GM18870 (cell line): ENCODE measurements at regions not wholly inside any gene's neighbourhood (a gene's known extent, or its start where the extent isn't known, plus 50 kb on each side); places are given as distances from the start of the nearest gene placed in this dataset.

Experiments used
- ATAC-seq: cut with Tn5 transposase; IDR thresholded peaks from one replicate; pipeline ENCODE4 v1.9.1; 2021; ENCODE audit warnings: moderate library complexity; ENCODE audit not compliant: unreplicated experiment

DNA sequence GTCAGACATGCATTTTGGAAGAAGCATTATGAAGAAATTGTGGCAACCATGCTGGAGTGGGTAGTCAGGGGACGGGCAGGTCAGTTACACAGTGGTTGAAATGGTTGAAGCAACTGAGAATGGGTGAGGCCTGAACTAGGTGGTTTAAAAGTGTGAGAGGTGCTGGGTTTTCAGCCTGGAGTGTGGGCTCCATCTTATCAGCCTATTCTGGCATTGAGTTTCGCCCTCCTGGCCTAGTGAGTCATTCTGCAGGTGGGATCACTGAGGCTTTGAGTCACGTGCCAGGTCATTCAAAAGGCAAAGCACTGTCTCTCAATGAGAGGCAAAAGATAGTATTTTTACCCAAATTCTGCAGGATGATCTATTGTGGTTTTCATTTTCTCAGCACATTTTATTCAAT is 181.9 kb upstream of the CHD6 start:
- no peak for ATAC-seq

DNA sequence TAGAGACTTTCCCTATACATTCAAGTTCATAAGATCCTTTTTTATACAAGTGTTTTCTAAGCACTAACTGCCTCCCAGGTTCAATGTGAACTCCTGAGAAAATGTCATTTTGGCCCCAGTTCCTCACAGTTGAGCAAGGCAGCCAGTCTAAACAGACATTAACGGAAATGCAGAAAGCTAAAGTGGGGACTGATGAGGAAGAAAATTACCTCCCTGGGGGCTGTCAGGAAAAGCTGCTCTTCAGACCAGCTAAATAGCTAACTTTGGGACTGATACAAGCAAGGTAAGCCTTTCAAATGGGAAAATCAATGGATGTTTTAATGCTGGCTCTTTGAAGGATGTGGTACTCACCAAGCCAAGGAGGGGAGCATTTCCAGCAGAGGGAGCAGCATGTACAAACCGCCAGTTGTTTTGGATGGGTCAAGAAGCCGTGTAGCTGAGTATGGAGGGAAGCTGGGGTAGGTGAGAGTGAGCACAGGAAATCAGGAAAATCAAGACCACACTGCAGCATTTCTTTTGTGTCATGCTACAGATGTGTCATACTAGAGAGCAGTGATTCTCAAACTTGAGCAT is 180.8 kb upstream of the CHD6 start:
- no peak for ATAC-seq

GRCh38 chr20:41786158-41786557 is 168.0 kb upstream of the CHD6 start:
- no peak for ATAC-seq

GRCh38 chr20:41784209-41784958 is 166.2 kb upstream of the CHD6 start:
- ATAC-seq = no peak

- no peak for ATAC-seq
Measured at GRCh38 chr20:41783423-41784208, 165.4 kb upstream of the CHD6 start.

DNA sequence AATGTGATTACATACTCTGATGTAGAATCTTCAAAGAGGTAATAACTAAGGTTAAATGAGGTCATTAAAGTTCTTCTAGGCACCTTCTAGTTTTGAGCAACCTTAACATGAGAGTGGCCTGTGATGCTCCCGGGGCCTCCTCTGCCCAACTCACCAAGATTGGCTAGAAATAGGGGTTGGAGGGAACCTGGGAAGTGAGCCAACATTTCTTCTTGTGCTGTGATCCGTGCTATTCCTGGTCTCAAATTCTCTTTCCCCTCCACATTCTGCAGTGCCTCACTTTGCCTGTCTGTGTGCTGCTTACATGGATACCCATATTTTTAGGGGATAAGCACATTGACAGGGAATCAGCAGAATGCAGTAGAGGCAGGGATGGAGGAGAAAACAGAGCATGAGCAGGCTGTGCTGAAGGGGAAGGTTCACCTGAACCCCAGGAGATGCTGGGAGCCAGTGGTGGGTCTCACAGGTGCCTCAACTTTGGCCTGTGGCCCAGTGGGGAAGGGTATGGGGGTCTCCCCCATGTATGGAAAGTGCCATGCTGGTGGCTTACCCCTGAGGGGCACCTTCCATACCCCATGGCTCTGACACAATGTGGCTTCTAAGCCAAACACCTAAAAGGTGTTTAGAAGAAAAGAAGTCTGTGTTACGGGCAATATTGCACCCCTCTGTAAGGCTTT is 164.7 kb upstream of the CHD6 start:
- no peak for ATAC-seq

DNA sequence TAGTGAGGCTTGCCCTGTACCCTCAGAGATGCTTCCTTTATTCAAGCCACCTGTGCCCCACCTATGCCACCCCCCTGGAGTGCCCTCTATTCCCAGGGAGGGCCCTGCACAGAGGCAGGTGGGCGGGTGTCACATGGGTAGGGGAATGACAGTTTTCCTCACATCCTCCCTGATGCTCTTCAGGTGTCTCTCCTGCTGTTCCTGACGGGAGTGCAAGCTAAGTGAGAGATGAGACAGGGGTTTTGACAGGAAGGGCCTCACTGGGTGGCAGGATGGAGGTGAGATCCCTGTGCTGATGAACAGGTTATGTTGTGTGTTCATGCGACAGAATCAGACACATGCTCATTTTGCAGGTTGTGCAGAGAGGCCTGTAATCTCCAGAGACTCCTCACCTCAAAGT is 164.1 kb upstream of the CHD6 start:
- no peak for ATAC-seq

GRCh38 chr20:41776421-41776820 is 158.2 kb upstream of the CHD6 start:
- ATAC-seq = no peak

GRCh38 chr20:41774291-41774690 is 156.1 kb upstream of the CHD6 start:
- ATAC-seq = no peak

DNA sequence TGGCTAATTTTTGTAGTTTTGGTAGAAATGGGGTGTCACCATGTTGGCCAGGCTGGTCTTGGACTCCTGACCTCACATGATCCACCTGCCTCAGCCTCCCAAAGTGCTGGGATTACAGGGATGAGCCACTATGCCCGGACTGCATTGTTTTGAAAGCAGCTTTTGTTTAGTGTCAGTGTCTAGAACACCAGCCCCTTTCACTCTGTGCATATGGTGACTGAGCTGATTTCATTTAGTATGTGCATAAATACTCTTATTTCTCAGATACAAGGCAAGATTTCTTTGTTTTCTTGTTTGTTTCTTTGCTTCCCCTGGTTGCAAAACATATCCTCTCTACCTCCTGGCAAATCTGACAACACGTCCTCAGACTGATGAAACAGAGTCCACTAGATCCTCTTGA is 152.8 kb upstream of the CHD6 start:
- ATAC-seq = no peak

DNA sequence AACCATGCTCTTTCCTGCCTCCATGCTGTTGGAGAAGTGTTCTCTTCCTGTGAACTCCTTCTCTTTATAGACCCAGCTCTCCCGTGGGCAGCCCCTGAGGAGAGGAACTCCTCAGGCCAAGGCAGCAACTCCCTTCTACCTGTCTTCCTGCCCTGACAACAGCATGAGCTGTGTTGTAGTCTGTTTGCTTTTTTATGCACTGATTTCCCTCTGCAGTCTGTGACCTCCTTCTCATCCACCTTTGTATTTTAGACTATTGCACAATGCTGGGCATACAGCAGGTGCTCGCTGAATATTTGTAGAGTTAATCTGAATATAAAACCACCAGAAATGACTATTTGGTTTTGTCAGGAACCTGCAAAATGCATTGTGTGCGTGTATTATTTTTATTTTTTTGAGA is 152.2 kb upstream of the CHD6 start:
- ATAC-seq = no peak

DNA sequence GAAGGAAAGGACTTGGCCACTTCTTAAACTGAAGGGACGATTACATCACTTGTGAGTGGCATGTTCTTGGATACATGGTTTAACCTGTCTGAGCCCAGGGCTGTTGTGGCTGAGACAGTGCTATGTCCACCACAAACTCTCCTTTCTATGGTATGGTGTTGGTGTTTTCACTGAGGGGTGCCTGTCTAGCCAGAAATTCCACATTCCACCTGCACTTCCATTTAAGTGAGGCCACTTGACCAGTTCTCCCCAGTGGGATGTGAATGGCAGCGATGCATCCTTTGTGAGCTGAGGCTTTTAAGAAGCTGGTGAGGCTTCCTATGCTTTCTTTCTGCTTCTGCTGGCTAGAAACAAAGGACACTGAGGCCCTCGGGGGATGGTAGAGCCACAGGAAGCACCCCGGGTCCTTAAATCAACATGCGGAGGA is 151.4 kb upstream of the CHD6 start:
- ATAC-seq = no peak

DNA sequence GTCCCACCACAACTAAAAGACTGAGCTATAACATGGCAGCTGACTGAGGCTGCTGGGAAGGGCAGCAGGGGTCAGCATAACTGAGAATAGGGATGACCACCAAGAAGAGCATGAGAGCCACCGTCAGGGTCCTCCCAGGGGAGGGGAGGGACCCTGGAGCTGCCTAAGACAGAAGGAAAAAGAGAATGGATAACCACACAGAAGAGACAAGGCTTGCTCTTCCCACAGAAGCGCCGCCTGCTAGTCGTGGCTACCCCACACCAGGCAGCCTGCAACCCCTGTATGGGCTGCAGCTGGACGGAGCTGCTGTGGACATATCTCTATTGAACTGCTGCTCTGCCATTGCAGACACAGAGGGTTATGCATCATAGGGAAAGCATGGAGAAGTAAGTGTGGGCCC is 132.0 kb upstream of the CHD6 start:
- ATAC-seq = no peak

DNA sequence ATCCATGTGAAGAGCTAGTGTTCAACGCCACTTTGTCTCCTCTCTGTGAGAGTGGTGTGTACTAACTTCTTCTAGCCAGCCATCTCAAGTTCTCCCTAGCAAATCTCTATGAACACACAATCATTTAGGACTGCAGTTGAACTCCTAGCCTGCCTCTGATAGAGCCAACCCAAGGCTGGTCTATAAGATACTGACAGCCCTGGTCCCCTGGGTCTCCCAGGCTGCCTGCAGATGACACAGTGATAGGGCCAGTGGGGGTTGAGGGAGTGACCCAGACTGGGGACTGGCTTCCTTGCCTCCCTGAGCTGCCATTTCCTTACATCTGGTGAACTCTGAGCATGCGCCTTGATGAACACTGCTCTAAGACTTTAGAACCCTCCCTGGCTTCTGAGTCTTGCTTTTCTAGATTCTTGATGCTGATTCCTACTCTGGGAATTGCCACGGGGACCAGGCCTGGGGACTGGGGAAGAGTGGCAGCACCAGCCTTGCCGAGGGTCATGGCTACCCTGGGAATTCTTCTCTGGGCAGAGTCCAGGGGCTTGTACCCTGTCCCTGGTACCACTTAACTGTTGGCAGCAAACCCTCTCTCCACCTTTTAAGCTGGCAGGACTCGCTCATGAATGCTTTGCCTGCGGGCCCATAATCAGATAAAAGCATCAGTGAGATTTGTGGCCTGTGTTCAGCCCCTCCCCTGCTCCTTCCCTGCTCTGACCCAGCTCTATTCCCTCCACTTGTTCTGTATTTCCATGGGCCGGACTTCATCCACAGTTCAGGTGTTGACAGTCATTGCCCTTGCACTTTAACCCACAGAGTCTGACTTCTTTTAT is 130.8 kb upstream of the CHD6 start:
- ATAC-seq = no peak

DNA sequence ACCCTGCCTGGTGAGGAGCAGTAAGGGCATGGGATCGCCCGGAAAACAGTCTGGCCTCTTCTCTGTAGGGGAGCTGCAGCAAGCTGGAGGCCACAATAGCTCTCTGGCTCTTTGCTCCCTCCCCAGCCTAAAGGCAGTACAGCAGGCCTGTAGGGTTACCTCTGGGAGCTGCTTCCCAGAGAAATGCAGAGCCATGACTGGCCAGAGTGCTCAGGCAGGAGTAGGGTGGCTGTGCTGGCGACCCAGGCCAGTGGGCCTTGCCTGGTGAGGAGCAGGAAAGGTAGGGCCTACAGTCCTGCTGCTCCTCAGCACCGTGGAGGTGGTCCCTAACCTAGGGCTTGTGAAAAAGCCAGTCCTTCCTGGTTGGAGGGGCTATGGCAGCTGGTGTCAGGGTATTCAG is 129.9 kb upstream of the CHD6 start:
- ATAC-seq = no peak

- ATAC-seq = no peak
Measured at GRCh38 chr20:41747226-41747625, 129.0 kb upstream of the CHD6 start.

DNA sequence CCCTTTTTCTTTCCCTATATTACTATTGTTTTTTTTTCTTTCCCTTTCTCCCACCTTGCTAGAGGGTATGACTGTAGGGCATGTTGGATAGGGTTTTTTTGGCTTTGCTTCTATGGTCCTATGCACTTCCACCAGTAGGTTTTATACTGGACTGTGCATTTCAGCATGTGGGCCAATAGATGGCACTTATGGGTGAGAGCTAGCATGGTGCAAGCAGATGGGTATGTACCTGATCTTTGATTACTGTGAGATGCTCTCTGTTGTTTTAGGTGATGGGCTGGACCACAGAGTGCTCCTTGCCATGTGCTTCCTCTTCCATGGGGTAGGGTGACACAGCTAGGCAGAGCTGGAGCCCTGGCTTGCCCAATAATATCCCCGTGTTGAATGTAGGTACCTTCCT is 128.5 kb upstream of the CHD6 start:
- no peak for ATAC-seq

- ATAC-seq = no peak
Measured at GRCh38 chr20:41738604-41739206, 120.5 kb upstream of the CHD6 start.

- no peak for ATAC-seq
Measured at GRCh38 chr20:41735949-41736348, 117.8 kb upstream of the CHD6 start.

- ATAC-seq = no peak
Measured at GRCh38 chr20:41734506-41734945, 116.3 kb upstream of the CHD6 start.
